ENCODE measurements at regions not wholly inside any gene's neighbourhood (a gene's known extent, or its start where the extent isn't known, plus 50 kb on each side); places are given as distances from the start of the nearest gene placed in this dataset.

GRCh38 chr18:39773646-39774045 is 2181.4 kb upstream of the PIK3C3 start:
- Histone ChIP-seq H3K4me3 (ENCODE audit: low read depth in 1 of 3, low read length in 3 of 3) (no peak overlapping the region), H3K9me3 (ENCODE audit: control insufficient read depth in 4 of 4, low read length in 3 of 4) (peaks cover 0 to 2% (median 0%) of the 10 kb centered on the region in 4 donors), H3K27me3 (ENCODE audit: control insufficient read depth in 4 of 4, insufficient read depth in 4 of 4, low read length in 3 of 4) (no peaks in the 10 kb centered on the region), H3K27ac (ENCODE audit: low read depth in 1 of 2, low read length in 2 of 2) (no peak overlapping the region), H3K4me1 (ENCODE audit: control insufficient read depth in 4 of 4, insufficient read depth in 4 of 4, low read length in 3 of 4) (no peaks in the 10 kb centered on the region), H3K36me3 (ENCODE audit: control insufficient read depth in 4 of 4, insufficient read depth in 3 of 4, low read depth in 1 of 4, low read length in 3 of 4) (no peaks in the 10 kb centered on the region), H3K9ac (ENCODE audit: low read depth in 1 of 2, low read length in 2 of 2) (no peak overlapping the region)
- TF ChIP-seq HNF4A (conservative IDR thresholded peaks at IDR 0.05) (no peak), ATF3 (IDR thresholded peaks at IDR 0.05) (no peak), HNF4G (IDR thresholded peaks at IDR 0.05) (no peak), RXRA (IDR thresholded peaks at IDR 0.05) (no peak), JUND (IDR thresholded peaks at IDR 0.05) (no peak), FOXA2 (IDR thresholded peaks at IDR 0.05) (no peak), SP1 (IDR thresholded peaks at IDR 0.05) (no peak), TAF1 (conservative IDR thresholded peaks at IDR 0.05) (no peak), GABPA (IDR thresholded peaks at IDR 0.05 in 1 of 2, conservative IDR thresholded peaks at IDR 0.05 in 1 of 2) (no peak), YY1 (IDR thresholded peaks at IDR 0.05) (no peak), EGR1 (IDR thresholded peaks at IDR 0.05; ENCODE audit: low read depth in 2 of 2) (no peak)
- TF ChIP-seq, protein P1, sequence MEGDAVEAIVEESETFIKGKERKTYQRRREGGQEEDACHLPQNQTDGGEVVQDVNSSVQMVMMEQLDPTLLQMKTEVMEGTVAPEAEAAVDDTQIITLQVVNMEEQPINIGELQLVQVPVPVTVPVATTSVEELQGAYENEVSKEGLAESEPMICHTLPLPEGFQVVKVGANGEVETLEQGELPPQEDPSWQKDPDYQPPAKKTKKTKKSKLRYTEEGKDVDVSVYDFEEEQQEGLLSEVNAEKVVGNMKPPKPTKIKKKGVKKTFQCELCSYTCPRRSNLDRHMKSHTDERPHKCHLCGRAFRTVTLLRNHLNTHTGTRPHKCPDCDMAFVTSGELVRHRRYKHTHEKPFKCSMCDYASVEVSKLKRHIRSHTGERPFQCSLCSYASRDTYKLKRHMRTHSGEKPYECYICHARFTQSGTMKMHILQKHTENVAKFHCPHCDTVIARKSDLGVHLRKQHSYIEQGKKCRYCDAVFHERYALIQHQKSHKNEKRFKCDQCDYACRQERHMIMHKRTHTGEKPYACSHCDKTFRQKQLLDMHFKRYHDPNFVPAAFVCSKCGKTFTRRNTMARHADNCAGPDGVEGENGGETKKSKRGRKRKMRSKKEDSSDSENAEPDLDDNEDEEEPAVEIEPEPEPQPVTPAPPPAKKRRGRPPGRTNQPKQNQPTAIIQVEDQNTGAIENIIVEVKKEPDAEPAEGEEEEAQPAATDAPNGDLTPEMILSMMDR (IDR thresholded peaks at IDR 0.05; ENCODE audit: low read depth, low read length, missing input control) = no peak
- DNase-seq (ENCODE audit: low spot score) = no peak
- WGBS = 93% methylated on average over 2 of the region's 2 CpGs

DNA sequence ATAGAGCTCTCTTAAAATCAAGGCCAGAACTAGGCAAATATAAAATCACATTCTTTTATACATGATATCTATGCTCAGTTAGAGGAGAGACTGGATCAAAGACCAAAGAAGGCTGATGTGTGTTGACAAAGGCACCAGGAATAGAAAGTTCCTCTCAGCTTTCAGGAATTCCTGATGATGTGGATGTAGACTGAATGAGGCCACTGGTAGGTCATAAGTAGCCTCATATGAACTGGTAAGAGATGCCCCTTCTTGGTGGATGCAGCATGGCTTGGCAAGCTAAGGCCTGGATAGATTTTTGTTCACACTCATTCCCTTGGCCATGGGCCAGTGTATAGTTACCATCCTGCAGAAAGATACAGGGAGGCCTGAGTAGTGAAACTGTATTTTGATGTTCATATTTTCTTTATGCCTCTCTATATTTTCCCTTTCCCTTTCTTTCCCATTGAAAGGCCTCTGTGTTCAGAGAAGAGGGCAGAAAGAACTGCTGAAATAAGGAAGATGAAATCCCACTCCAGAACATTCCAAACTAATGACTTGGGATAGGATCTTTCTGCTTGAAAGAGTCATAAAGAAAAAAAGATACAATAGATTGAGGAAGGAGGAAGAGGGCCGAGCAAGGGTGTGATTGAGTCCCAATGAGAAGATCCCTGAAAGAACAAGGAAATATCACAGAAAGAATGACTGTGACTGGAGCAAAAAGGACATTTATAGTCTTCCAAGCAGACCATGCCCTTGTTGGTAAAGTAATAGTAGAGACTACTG is 2182.7 kb upstream of the PIK3C3 start:
- no peak for DNase-seq (ENCODE audit: low spot score)
- no peaks in the 10 kb centered on the region for H3K4me1 ChIP-seq (ENCODE audit: control insufficient read depth in 4 of 4, insufficient read depth in 4 of 4, low read length in 3 of 4)
- WGBS = 84% methylated on average over 1 of the region's 1 CpG
- H3K27me3 ChIP-seq (ENCODE audit: control insufficient read depth in 4 of 4, insufficient read depth in 4 of 4, low read length in 3 of 4) = no peaks in the 10 kb centered on the region
- no peak overlapping the region for H3K9ac ChIP-seq (ENCODE audit: low read depth in 1 of 2, low read length in 2 of 2)
- no peaks in the 10 kb centered on the region for H3K36me3 ChIP-seq (ENCODE audit: control insufficient read depth in 4 of 4, insufficient read depth in 3 of 4, low read depth in 1 of 4, low read length in 3 of 4)
- no peak overlapping the region for H3K4me3 ChIP-seq (ENCODE audit: low read depth in 1 of 3, low read length in 3 of 3)
- TF ChIP-seq FOXA2 (IDR thresholded peaks at IDR 0.05) (no peak), RXRA (IDR thresholded peaks at IDR 0.05) (no peak), REST (IDR thresholded peaks at IDR 0.05) (no peak), NR2F2 (IDR thresholded peaks at IDR 0.05) (no peak), YY1 (IDR thresholded peaks at IDR 0.05) (no peak), TAF1 (conservative IDR thresholded peaks at IDR 0.05) (no peak), GABPA (IDR thresholded peaks at IDR 0.05 in 1 of 2, conservative IDR thresholded peaks at IDR 0.05 in 1 of 2) (no peak), RAD21 (IDR thresholded peaks at IDR 0.05) (no peak), SP1 (IDR thresholded peaks at IDR 0.05) (no peak), HNF4A (conservative IDR thresholded peaks at IDR 0.05) (no peak), ATF3 (IDR thresholded peaks at IDR 0.05) (no peak), FOXA1 (IDR thresholded peaks at IDR 0.05) (no peak)
- H3K27ac ChIP-seq (ENCODE audit: low read depth in 1 of 2, low read length in 2 of 2) = no peak overlapping the region
- H3K9me3 ChIP-seq (ENCODE audit: control insufficient read depth in 4 of 4, low read length in 3 of 4) = peaks cover 0 to 2% (median 0%) of the 10 kb centered on the region in 4 donors

All from liver (tissue), 8 donors.